ENCODE measurements at regions not wholly inside any gene's neighbourhood (a gene's known extent, or its start where the extent isn't known, plus 50 kb on each side); places are given as distances from the start of the nearest gene placed in this dataset.
A peak's percentile ranks its signal among the peaks of the same experiment; 100 is the strongest.
"Not testable (repeated sequence)": the region's sequence is repeated elsewhere in the genome, so short reads cannot be mapped to it uniquely, and the experiment has no call there.

DNA sequence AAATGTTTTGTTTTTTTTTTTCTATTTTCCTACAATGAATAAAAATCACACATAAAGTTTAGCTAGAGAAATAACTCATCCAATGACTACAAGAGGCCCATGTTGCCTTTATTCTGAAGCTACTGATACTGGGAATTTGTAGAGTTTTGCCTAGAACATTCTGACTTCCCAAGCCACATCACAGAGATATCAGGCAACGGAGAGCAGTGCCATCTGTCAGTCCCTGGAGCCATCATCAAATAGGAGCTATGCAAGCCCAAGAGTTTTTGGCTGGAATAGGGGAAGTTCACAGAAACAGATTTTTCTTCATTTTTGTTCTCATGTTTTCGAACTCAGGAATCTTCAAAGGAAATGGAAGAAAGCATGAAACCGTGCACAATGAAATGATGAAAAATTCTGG lies 896.6 kb downstream of the TLE1 start:
- FAIRE-seq, result no peak
- no peak for DNase-seq (ENCODE audit: low spot score)

DNA sequence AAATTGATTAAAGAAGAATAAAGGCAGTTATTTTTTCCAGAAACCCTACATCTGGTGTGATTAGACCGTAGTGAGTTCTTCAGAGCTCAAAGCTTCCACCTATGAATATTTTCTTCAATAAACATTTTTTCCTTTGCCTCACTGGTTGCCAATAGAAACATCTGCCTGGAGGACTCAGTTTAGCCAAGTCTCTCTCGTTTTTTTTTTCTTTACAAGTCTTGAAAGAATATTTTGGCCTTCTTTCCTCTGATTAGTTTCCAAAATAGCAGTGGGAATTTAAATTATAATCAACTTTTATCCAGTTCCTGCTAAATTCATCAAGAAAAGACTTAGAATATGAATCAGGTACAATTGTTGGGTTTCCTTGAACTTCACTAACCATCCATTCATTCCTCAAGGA lies 897.5 kb downstream of the TLE1 start:
- DNase-seq (ENCODE audit: low spot score), result no peak
- FAIRE-seq, result no peak

DNA sequence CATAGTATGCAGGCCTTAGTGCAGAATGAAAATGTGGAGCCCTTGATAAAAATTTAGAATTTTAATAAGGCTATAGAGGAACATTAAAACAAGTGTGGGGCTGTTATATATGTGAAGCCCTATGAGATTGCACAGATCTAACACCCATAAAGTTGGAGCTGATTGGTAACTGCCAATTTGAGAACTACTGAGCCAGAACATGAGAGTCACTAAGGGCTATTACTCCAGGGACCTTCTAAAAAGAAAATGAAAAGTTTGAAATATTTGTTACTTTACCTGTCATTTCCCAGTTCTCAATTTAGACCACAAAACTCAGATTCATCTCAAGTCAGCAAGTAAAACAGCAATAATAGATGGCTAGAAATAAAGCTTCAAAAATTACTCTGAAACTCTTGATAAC lies 898.6 kb downstream of the TLE1 start:
- DNase-seq (ENCODE audit: low spot score) (no peak), FAIRE-seq (no peak)

DNA sequence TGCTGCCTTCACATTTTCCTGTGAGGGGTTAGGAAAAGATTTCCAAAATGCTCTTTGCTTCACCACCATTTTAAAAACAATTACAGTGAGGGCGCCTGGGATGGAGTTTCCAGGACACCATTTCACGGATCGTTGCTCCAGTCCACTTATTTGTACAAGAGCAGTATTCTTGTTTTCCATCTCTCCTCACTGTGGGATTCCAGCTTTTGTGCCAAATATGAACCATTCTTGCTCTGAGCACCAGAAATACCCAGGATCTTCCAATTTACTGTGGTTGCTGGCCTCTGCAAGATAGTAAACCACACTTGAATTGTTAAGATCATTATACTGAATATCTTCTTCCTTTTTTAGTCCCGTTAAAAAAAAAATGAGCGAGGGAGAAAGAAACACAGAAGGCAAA lies 899.5 kb downstream of the TLE1 start:
- DNase-seq (ENCODE audit: low spot score) (no peak), FAIRE-seq (no peak)

DNA sequence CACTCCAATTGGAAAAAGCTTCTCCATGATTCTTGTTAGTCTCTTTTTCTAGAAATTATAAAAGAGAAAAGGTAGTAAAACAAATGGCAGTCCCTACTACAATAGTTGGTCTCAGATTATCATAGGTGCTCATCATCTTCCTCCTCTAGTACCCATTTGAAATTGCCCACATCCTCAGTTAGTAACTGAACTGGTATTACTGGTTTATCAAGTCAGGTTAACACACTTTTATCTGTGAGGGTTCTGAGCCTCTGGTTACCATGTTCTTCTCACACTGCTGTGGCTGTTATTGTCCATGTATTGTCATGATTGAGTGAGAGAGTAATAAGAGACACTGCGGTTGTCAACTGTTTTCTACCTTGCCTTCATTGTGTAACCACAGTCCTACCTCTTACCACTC lies 901.7 kb downstream of the TLE1 start:
- no peak for FAIRE-seq
- DNase-seq (ENCODE audit: low spot score), result no peak

DNA sequence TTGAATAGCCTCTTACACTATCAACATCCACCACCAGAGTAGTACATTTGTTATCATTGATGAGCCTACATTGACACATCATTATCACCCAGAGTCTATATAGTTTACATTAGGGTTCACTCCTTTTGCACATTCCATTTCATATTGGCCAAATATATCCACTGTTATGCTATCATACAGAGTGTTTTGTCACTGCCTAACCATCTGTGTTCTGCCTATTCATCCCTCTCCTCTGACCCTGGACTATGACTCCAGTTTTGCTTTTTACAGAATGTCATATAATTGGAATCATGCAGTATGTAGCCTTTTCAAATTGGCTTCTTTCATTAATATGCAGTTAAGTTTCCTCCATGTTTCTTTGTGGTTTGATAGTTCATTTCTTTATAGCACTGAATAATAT lies 904.7 kb downstream of the TLE1 start:
- DNase-seq (ENCODE audit: low spot score) (no peak), FAIRE-seq (no peak)

DNA sequence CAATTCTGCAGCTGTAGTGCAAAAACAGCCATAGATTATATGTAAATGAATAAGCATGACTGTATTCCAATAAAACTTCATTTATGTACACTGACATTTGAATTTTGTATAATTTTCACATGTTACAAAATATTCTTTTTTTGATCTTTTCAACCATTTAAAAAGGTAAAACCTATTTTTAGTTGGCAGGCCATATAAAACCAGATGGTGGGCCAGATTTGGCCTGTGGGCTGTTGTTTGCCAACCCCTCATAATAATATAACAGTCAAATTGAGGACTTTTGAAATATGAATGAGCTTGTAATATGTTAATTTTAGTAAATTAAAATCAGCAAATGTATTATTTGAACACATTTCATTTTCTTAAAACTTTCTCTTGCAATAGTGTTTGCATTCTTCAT lies 913.4 kb downstream of the TLE1 start:
- DNase-seq (ENCODE audit: low spot score) (no peak), FAIRE-seq (no peak)

DNA sequence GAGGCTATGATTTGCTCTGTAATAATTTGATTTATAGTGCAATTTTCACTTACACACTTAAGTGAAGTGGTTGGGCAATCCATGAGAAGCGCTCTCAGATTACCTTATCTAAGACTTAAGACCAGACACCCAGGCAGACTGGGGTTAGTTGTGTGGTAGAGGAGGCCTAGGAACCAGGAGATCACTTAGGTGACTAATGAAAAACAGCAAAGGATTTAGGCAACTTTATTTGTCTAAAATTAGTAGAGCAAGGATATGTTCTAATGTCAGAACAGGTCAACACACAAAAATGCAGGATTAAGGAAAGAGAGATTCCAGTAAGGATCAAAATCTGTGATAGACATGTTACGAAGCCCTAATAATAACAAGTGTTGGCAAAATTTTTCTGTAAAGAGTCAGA lies 913.8 kb downstream of the TLE1 start:
- FAIRE-seq, result no peak
- peak; percentile 22 for DNase-seq (ENCODE audit: low spot score)

DNA sequence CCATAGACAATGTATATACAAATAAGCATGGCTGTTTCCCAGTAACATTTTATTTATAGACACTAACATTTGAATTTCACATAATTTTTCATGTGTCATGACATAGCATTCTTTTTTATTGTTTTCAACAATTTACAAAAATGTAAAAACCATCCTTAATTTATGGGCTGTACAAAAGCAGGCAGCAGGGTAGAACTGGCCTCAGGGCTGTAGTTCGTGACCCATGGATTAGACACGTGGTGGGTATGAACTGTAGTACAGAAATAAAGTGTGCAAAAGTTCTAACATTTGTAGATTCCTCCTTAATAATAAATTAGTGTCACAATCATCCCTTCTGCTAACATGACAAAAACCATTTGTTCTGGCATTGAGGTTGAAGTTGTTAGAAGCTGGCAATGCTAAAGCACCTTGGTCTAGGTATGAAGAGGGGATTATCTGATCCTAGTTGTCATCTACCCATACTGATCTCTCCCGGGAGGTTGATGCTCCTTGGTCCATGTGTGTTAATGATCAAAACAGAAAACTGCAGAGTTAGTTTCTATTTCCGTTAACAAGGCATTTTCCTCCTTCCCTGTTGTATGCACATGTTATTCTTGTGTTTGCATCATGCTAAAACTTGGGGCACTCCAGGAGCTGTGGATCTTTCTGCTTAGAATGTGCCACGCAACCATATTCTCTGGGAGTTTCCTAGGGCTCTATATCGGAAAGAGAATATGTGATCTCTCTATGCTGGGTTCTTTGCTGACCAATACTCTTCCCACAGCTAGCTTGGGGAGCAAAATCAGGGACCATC lies 917.6 kb downstream of the TLE1 start:
- FAIRE-seq (no peak), DNase-seq (ENCODE audit: low spot score) (no peak)

DNA sequence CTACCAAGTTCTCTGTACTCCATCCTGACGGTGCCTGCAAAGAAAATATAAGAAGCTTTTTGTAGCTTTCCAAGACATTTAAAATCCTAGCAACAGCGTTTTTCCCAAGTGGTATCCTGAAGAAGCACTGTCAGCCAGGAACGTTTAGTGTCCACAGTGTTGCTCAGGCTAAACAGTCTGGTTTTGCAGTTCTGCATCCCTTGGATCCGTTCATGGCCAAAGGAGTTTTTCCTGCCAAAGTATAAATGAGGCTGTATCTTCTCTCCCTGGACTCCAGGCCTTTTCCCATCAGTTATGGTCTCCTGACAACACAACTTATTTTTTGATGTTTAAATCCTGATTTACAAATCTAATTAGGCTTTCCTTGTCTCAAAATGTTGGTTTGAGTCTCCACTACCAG lies 925.8 kb downstream of the TLE1 start:
- no peak for FAIRE-seq
- no peak for DNase-seq (ENCODE audit: low spot score)

DNA sequence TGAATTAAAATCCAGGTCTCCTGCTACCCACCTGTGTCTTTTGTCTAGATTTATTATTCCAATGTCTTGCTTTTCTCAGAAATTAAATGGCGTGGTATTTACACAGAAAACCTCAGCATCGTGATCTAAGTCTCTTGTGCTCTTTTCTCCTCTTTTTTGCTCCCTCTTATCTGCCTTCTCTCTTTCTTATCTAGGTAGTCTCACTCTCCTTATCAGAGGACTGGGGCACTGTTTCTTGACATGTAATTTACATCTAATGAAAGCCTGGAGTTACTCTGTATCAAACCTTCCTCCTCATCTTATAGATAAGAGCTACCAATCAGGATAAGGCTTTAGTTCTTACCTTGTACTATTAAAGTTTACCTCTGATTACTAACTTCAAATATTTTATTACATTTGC lies 933.8 kb downstream of the TLE1 start:
- FAIRE-seq, result no peak
- DNase-seq (ENCODE audit: low spot score), result no peak

DNA sequence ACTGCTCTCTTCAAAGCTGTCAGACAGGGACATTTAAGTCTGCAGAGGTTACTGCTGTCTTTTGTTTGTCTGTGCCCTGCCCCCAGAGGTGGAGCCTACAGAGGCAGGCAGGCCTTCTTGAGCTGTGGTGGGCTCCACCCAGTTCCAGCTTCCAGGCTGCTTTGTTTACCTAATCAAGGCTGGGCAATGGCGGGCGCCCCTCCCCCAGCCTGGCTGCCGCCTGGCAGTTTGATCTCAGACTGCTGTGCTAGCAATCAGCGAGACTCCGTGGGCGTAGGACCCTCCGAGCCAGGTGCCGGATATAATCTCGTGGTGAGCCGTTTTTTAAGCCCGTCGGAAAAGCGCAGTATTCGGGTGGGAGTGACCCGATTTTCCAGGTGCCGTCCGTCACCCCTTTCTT lies 942.3 kb downstream of the TLE1 start:
- not testable (repeated sequence) for FAIRE-seq; DNase-seq (ENCODE audit: low spot score)

DNA sequence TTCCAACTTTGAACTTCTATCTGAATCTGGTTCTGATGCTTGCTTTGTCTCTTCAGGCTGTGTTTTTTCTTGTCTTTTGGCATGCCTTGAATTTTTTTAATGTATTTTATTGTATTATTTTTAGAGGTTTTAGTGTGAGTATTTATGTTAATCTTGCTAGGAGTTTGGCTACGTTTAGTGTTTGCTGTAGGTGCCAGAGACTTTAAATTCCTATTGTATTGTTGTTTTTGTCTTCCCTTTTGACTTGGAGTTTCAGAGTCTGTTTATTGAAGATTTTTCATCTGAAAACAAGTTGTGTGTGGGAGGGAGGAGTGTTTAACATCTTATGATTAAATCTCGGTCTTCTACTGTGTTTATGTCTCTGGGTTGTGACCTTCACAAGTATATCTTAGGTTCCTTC lies 956.8 kb downstream of the TLE1 start:
- no peak for FAIRE-seq
- DNase-seq (ENCODE audit: low spot score), result no peak

DNA sequence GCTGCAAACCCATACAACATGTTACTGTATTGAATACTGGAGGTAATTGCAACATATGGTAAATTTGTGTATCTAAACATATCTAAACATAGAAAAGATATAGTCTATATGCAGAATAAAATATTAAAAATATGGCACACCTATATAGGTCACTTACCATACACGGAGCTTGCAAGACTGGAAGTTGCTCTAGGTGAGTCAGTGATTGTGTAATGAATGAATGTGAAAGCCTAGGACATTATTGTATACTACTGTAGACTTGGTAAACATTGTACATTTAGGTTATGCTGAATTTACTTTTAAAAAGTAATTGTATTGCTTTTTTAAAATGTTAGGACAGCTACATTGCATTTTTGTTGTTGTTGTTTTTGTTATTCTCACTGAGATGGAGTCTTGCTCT lies 968.8 kb downstream of the TLE1 start:
- no peak for FAIRE-seq
- DNase-seq (ENCODE audit: low spot score), result no peak

DNA sequence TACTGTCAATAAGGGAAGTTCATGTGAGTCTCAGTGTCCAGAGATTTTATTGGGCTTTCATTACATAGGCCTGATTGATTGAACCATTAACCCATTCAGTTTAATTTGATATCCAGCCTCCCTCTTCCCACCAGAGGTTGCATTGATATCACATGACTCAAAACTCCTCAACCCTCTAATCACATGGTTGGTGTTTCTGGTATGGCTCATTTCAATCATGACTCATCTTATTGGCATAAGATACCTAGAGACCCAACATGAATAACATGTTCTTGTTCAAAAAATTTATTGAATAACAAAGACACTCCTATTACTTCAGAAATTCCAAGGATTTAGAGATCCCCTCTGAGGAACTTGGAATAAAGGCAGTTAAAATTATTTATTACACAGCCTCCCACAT lies 982.2 kb downstream of the TLE1 start:
- DNase-seq (ENCODE audit: low spot score) (peak; percentile 53), FAIRE-seq (peak; percentile 72)

DNA sequence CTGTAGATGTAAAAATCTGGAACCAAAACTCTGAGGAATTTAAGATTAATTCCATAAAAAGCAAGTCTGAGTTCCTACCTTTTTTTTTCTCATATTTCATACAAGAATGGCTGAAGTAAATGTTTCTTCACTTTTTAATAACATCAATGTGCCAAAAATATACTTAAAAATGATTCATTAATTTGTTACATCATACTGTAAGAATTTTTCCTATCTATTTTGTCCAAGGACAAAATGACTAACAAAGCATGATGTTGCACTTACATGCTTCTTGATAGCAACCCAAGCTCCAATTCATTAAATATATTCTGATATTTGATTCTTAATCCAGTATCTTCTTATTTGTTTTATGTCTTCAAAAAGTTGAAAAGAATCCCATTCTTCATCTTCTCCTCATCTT lies 988.3 kb downstream of the TLE1 start:
- no peak for FAIRE-seq
- DNase-seq (ENCODE audit: low spot score), result no peak

DNA sequence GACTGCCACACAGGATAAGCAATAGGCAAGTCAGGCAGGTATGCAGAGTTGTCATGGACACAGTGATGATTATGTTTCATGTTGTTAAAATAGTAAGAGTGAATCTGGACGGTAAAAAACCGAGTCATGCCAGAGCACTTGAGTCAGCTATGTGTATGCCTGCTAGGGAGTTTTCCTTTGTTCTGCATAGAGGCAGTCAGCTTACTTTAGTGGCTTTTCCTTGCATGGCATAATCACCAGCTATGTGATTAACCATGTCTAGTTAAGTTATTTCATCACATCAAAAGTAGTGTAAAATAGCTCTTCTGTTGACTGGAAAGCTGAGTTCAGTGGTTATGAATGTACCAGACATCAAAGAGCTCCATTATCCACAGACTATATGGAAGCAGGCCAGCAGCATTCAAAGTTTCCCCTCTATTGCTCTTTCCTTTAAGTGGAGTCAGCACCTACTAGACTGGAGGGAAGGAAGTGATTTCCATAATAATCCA lies 989.8 kb downstream of the TLE1 start:
- FAIRE-seq (peak; percentile 44), DNase-seq (ENCODE audit: low spot score) (peak; percentile 79)

DNA sequence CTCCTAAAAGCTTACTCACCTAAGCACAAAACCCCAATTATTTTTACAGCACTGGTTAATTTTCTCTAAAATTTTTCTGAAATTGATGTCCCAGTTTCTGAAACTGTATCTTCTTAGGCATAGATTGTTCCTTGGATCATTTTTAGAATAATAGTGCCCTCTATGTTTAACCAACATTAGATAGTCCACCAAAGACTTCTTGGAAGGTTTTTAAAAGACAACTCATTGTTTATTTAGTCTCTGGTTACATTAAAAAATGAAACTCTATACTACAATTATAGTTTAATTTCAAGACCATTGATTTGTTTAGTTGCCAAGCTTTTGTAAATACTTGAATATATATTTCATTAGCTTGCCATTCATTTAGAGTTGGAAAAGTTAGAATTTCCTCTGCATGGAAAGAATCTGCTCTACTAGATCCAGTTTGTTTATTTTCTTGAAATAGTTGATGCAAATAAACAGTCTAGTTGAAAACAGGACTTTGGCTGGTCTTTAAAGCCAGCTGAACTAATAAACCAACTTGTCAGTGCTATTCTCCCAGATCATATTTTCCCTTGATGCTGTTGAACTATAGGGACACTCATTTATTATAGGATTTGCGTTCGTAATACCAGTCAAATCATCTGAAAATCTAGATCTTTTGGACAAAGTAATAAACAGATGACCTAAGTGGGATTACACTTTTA lies 990.5 kb downstream of the TLE1 start:
- DNase-seq (ENCODE audit: low spot score) (no peak), FAIRE-seq (no peak)

DNA sequence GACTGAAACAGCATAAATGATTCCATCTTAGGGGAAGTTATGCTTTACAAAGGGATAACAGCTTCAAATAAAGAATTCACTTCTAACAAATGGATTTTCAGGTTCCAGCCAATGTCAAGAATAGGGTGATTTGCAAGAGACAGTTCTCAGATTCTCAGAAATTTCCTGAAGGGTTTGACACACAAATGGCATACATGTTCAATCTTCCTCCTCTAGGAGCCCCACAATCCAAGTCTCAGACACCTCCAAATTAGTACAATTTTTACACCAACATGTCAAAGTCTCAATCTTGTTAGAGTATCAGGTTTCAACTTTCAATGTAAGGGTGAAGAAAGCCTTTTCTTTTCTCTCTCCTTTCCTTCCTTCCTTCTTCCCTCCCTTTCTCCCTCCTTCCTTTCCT lies 996.6 kb downstream of the TLE1 start:
- DNase-seq (ENCODE audit: low spot score) (no peak), FAIRE-seq (no peak)

DNA sequence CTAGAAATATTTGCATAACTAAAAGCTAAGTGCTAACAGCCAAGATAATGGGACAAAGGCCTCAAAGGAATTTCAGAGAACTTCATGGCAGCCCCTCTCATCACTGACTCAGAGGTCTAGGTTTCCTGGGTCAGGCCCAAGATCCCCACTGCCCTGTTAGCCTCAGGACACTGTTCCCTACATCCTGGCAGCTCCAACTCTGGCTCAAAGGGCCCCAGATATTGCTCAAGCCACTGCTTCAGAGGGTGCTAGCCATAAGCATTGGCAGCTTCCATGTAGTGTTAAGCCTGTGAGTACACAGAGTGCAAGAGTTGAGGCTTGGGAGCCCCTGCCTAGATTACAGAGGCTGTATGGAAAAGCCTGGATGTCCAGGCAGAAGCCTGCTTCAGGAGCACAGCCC lies 998.1 kb downstream of the TLE1 start:
- FAIRE-seq, result no peak
- DNase-seq (ENCODE audit: low spot score), result no peak

DNA sequence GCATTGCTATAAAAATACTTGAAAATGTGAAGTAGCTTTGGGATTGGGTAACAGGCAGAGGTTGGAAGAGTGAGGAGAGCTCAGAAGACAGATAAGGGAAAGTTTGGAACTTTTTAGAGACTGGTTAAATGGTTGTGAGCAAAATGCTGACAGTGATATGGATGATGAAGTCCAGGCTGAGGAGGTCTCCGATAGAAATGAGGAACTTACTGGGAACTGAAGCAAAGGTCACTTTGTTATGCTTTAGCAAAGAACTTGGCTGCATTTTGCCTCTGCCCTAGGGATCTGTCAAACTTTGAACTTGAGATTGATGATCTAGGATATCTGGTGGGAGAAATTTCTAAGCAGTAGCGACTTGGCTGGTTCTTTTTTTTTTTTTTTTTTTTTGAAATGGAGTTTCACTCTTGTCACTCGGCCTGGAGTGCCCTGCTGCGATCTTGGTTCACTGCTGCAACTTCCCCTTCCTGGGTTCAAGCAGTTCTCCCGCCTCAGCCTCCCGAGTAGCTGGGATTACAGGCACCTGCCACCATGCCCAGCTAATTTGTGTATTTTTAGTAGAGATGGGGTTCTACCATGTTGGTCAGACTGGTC lies 998.9 kb downstream of the TLE1 start:
- FAIRE-seq (no peak), DNase-seq (ENCODE audit: low spot score) (no peak)

DNA sequence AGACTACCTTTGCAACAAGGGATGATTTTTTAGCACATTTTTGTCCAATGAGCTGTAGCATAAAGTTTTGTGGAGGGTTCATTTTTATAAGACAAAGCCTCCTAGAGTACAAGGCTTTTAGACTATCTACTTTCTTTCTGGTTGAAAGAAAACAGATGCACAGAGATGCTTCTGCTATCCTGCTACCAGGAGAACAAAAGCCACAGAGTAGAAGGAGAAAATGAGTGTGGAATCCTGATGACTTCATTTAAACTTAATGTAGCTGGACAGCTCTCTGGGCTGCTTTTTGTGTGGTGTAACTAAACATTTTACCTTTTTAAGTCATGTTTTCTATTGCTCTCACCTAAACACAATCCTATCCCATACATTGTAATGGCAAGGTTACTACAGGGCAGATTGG lies 1009.4 kb downstream of the TLE1 start:
- DNase-seq (ENCODE audit: low spot score) (no peak), FAIRE-seq (no peak)

DNA sequence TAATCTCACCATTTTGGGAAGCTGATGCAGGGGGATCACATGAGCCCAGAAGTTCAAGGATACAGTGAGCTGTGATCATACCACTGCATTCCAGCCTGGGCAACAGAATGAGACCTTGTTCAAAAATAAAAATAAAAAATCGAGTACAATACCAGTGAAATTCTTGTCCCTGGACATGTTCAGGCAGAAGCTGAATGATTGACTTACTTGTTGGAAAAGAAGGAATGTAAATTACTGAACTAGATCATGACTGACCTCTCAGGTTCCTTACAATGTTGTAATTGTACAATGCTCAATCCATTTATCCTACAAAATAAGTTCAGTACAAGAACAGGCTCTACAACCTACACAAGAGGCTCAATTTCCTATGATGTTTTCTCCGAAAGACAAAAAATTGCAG lies 1010.4 kb downstream of the TLE1 start:
- FAIRE-seq (no peak), DNase-seq (ENCODE audit: low spot score) (no peak)

Data from RCC 7860 (cell line).